Stimulated activated effector memory CD8-positive, alpha-beta T cell treated with anti-CD3 and anti-CD28 coated beads, Interleukin-12 subunit alpha, Interleukin-12 subunit beta, amount 100 ng/mL, for 72 hours (primary cell): ENCODE measurements at regions not wholly inside any gene's neighbourhood (a gene's known extent, or its start where the extent isn't known, plus 50 kb on each side); places are given as distances from the start of the nearest gene placed in this dataset.

Experiments used
- ATAC-seq: fragments of 150-1000 bp; cut with Tn5 transposase; 2 replicates; pipeline ENCODE4 v1.10.0; 2021
- DNase-seq, 2 donors: peaks; one replicate each; pipeline ENCODE4 v3.0.0; 2021 to 2022; ENCODE audit warnings: low spot score in 2 of 2
- H3K27ac Mint-ChIP-seq: one replicate; pipeline ENCODE4 v1.8.0; 2022; ENCODE audit warnings: mild to moderate bottlenecking, mixed read lengths
- H3K36me3 Mint-ChIP-seq: one replicate; pipeline ENCODE4 v1.8.0; 2022; ENCODE audit warnings: mild to moderate bottlenecking, mixed read lengths
- H3K4me1 Mint-ChIP-seq: one replicate; pipeline ENCODE4 v1.8.0; 2022; ENCODE audit warnings: mixed read lengths
- H3K4me3 Mint-ChIP-seq: one replicate; pipeline ENCODE4 v1.8.0; 2022; ENCODE audit warnings: mild to moderate bottlenecking, mixed read lengths
- H3K9me3 Mint-ChIP-seq: one replicate; pipeline ENCODE4 v1.8.0; 2022; ENCODE audit warnings: mixed read lengths

- DNase-seq (no peak), ATAC-seq (no peak)
- Mint-ChIP-seq H3K9me3 (peaks cover 7% of the 10 kb centered on the region), H3K36me3 (no peaks in the 10 kb centered on the region), H3K4me1 (no peaks in the 10 kb centered on the region), H3K27ac (no peak overlapping the region), H3K4me3 (no peak overlapping the region)
Measured at GRCh38 chr16:51085271-51085670, 65.8 kb downstream of the SALL1 start.

GRCh38 chr16:51084074-51084928, 66.8 kb downstream of the SALL1 start:
- no peak overlapping the region for H3K4me3 Mint-ChIP-seq
- H3K36me3 Mint-ChIP-seq = no peaks in the 10 kb centered on the region
- ATAC-seq (no peak), DNase-seq (no peak)
- peaks cover 7% of the 10 kb centered on the region for H3K9me3 Mint-ChIP-seq
- no peak overlapping the region for H3K27ac Mint-ChIP-seq
- H3K4me1 Mint-ChIP-seq = no peaks in the 10 kb centered on the region

GRCh38 chr16:51072591-51072990, 78.5 kb downstream of the SALL1 start:
- Mint-ChIP-seq H3K27ac (no peak overlapping the region), H3K36me3 (no peaks in the 10 kb centered on the region), H3K4me3 (no peak overlapping the region), H3K4me1 (no peaks in the 10 kb centered on the region), H3K9me3 (peaks cover 9% of the 10 kb centered on the region)
- ATAC-seq (no peak), DNase-seq (no peak)

- no peaks in the 10 kb centered on the region for H3K4me1 Mint-ChIP-seq
- ATAC-seq = no peak
- no peak for DNase-seq
- peaks cover 5% of the 10 kb centered on the region for H3K9me3 Mint-ChIP-seq
- no peak overlapping the region for H3K27ac Mint-ChIP-seq
- no peaks in the 10 kb centered on the region for H3K36me3 Mint-ChIP-seq
- no peak overlapping the region for H3K4me3 Mint-ChIP-seq
Measured at GRCh38 chr16:51071326-51071725, 79.7 kb downstream of the SALL1 start.

GRCh38 chr16:51067352-51067751, 83.7 kb downstream of the SALL1 start:
- H3K4me1 Mint-ChIP-seq = no peaks in the 10 kb centered on the region

GRCh38 chr16:51062039-51062438, 89.0 kb downstream of the SALL1 start:
- Mint-ChIP-seq H3K4me3 (no peak overlapping the region), H3K4me1 (no peaks in the 10 kb centered on the region), H3K27ac (no peak overlapping the region), H3K9me3 (no peaks in the 10 kb centered on the region), H3K36me3 (no peaks in the 10 kb centered on the region)
- ATAC-seq (no peak), DNase-seq (no peak)

More at GRCh38 chr16:51067352-51067751, 83.7 kb downstream of the SALL1 start:
- no peak overlapping the region for H3K27ac Mint-ChIP-seq
- H3K9me3 Mint-ChIP-seq = no peaks in the 10 kb centered on the region
- H3K36me3 Mint-ChIP-seq = no peaks in the 10 kb centered on the region
- ATAC-seq (no peak), DNase-seq (no peak)
- no peak overlapping the region for H3K4me3 Mint-ChIP-seq

- H3K4me3 Mint-ChIP-seq = no peak overlapping the region
- ATAC-seq (no peak), DNase-seq (no peak)
- no peaks in the 10 kb centered on the region for H3K4me1 Mint-ChIP-seq
- H3K9me3 Mint-ChIP-seq = no peaks in the 10 kb centered on the region
- H3K27ac Mint-ChIP-seq = no peak overlapping the region
- no peaks in the 10 kb centered on the region for H3K36me3 Mint-ChIP-seq
Measured at GRCh38 chr16:51061328-51061727, 89.7 kb downstream of the SALL1 start.

- ATAC-seq (no peak), DNase-seq (no peak)
- Mint-ChIP-seq H3K4me1 (no peaks in the 10 kb centered on the region), H3K27ac (no peak overlapping the region), H3K36me3 (no peaks in the 10 kb centered on the region), H3K4me3 (no peak overlapping the region), H3K9me3 (no peaks in the 10 kb centered on the region)
Measured at GRCh38 chr16:51057969-51058337, 93.1 kb downstream of the SALL1 start.

GRCh38 chr16:51057102-51057793, 93.8 kb downstream of the SALL1 start:
- no peaks in the 10 kb centered on the region for H3K36me3 Mint-ChIP-seq
- H3K27ac Mint-ChIP-seq = no peak overlapping the region
- no peak overlapping the region for H3K4me3 Mint-ChIP-seq
- no peak for ATAC-seq
- no peak for DNase-seq
- no peaks in the 10 kb centered on the region for H3K9me3 Mint-ChIP-seq
- H3K4me1 Mint-ChIP-seq = no peaks in the 10 kb centered on the region

- Mint-ChIP-seq H3K4me3 (no peak overlapping the region), H3K9me3 (no peaks in the 10 kb centered on the region), H3K4me1 (no peaks in the 10 kb centered on the region), H3K27ac (no peak overlapping the region), H3K36me3 (no peaks in the 10 kb centered on the region)
- ATAC-seq = no peak
- no peak for DNase-seq
Measured at GRCh38 chr16:51056331-51056730, 94.7 kb downstream of the SALL1 start.

- no peaks in the 10 kb centered on the region for H3K4me1 Mint-ChIP-seq
- no peak overlapping the region for H3K4me3 Mint-ChIP-seq
- no peak overlapping the region for H3K27ac Mint-ChIP-seq
- no peaks in the 10 kb centered on the region for H3K36me3 Mint-ChIP-seq
- ATAC-seq (no peak), DNase-seq (no peak)
- no peaks in the 10 kb centered on the region for H3K9me3 Mint-ChIP-seq
Measured at GRCh38 chr16:51055434-51055833, 95.6 kb downstream of the SALL1 start.

- DNase-seq (no peak), ATAC-seq (no peak)
- H3K9me3 Mint-ChIP-seq = peaks cover 2% of the 10 kb centered on the region
- no peak overlapping the region for H3K4me3 Mint-ChIP-seq
- no peaks in the 10 kb centered on the region for H3K4me1 Mint-ChIP-seq
- no peaks in the 10 kb centered on the region for H3K36me3 Mint-ChIP-seq
- H3K27ac Mint-ChIP-seq = no peak overlapping the region
Measured at GRCh38 chr16:51053775-51054174, 97.3 kb downstream of the SALL1 start.

- ATAC-seq (no peak), DNase-seq (no peak)
- H3K27ac Mint-ChIP-seq = no peak overlapping the region
- H3K4me1 Mint-ChIP-seq = no peaks in the 10 kb centered on the region
- no peak overlapping the region for H3K4me3 Mint-ChIP-seq
- no peaks in the 10 kb centered on the region for H3K36me3 Mint-ChIP-seq
- H3K9me3 Mint-ChIP-seq = peaks cover 2% of the 10 kb centered on the region
Measured at GRCh38 chr16:51051671-51052070, 99.4 kb downstream of the SALL1 start.

GRCh38 chr16:51050377-51050706, 100.7 kb downstream of the SALL1 start:
- ATAC-seq (no peak), DNase-seq (no peak)
- H3K36me3 Mint-ChIP-seq = no peaks in the 10 kb centered on the region
- peaks cover 2% of the 10 kb centered on the region for H3K9me3 Mint-ChIP-seq
- H3K27ac Mint-ChIP-seq = no peak overlapping the region
- H3K4me3 Mint-ChIP-seq = no peak overlapping the region
- no peaks in the 10 kb centered on the region for H3K4me1 Mint-ChIP-seq

- Mint-ChIP-seq H3K36me3 (no peaks in the 10 kb centered on the region), H3K9me3 (peaks cover 2% of the 10 kb centered on the region), H3K27ac (no peak overlapping the region), H3K4me3 (no peak overlapping the region), H3K4me1 (no peaks in the 10 kb centered on the region)
- DNase-seq (no peak), ATAC-seq (no peak)
Measured at GRCh38 chr16:51049678-51050376, 101.2 kb downstream of the SALL1 start.

- H3K27ac Mint-ChIP-seq = no peak overlapping the region
- no peaks in the 10 kb centered on the region for H3K36me3 Mint-ChIP-seq
- DNase-seq (no peak), ATAC-seq (no peak)
- no peak overlapping the region for H3K4me3 Mint-ChIP-seq
- H3K9me3 Mint-ChIP-seq = peaks cover 2% of the 10 kb centered on the region
- no peaks in the 10 kb centered on the region for H3K4me1 Mint-ChIP-seq
Measured at GRCh38 chr16:51049276-51049675, 101.8 kb downstream of the SALL1 start.
